Endothelial cell of umbilical vein (primary cell): ENCODE measurements at regions not wholly inside any gene's neighbourhood (a gene's known extent, or its start where the extent isn't known, plus 50 kb on each side); places are given as distances from the start of the nearest gene placed in this dataset.
A peak's percentile ranks its signal among the peaks of the same experiment; 100 is the strongest.

Source experiments
- BruUV-seq: library from RNA; stranded (reverse); fragments of 400-500 nt; replicated peaks from 2 replicates; lab custom pipeline; 2021; lab: Mats Ljungman, UMichigan
- CTCF ChIA-PET: fragments of 300-600, 350-600 bp; sonication (Branson Sonifier 250); formaldehyde crosslinking; loops from one replicate; lab custom pipeline; 2021; ENCODE audit warnings: antibody characterized with exemption, inconsistent platforms; lab: Charles Lee
- POLR2A ChIA-PET: fragments of 300-600, 350-600 bp; sonication (Branson Sonifier 250); formaldehyde crosslinking; loops from one replicate; lab custom pipeline; 2021; ENCODE audit warnings: antibody characterized with exemption, inconsistent platforms; lab: Charles Lee
- DNase-seq: peaks from one replicate; pipeline ENCODE4 v3.0.0-alpha.2; 2011; ENCODE audit warnings: low read depth, low spot score
- FAIRE-seq: peaks from 2 replicates; lab custom pipeline; 2011; peaks lifted over from hg19 to GRCh38; lab: Jason Lieb, UNC
- H2AFZ ChIP-seq: 2 replicates; pipeline ENCODE4 v1.6.0; 2012; ENCODE audit warnings: low read depth, low read length, control low read depth, inconsistent platforms
- H3K27ac ChIP-seq: 2 replicates; pipeline ENCODE4 v1.5.1; 2011; ENCODE audit warnings: low read depth, mild to moderate bottlenecking, control low read depth, low read length, moderate library complexity; ENCODE audit not compliant: insufficient read depth
- H3K27me3 ChIP-seq, 2 experiments: 2 replicates each; pipeline versions ENCODE4 v1.6.0 to v1.6.1; 2011; ENCODE audit warnings: low read length in 2 of 2, mixed read lengths in 1 of 2; ENCODE audit not compliant: control insufficient read depth in 2 of 2, insufficient read depth in 2 of 2
- H3K36me3 ChIP-seq, 2 experiments: 2 replicates in 1 of 2; 3 replicates in 1 of 2; pipeline ENCODE4 v1.5.1; 2011; ENCODE audit warnings: low read length in 2 of 2, mild to moderate bottlenecking in 1 of 2, moderate library complexity in 1 of 2; ENCODE audit not compliant: control insufficient read depth in 2 of 2, insufficient read depth in 2 of 2; ENCODE audit errors: extremely low read depth in 1 of 2
- H3K4me1 ChIP-seq: 3 replicates; pipeline ENCODE4 v1.5.1; 2011; ENCODE audit warnings: mild to moderate bottlenecking, low read length; ENCODE audit not compliant: control insufficient read depth, insufficient read depth; ENCODE audit errors: extremely low read depth
- H3K4me2 ChIP-seq: 2 replicates; pipeline ENCODE4 v1.6.1; 2011; ENCODE audit warnings: low read length, control low read depth, mixed read lengths; ENCODE audit not compliant: insufficient read depth
- H3K4me3 ChIP-seq, 3 experiments: fragments of 200-600 bp in 1 of 3; sonication (generic), shearing (Covaris generic) in 1 of 3; replicated peaks in 1 of 3; 2 replicates each; pipeline ENCODE4 v1.5.1; 2011 to 2016; ENCODE audit warnings: control low read depth in 3 of 3, low read length in 3 of 3, mild to moderate bottlenecking in 2 of 3, inconsistent platforms in 1 of 3, low read depth in 1 of 3, moderate library complexity in 1 of 3; ENCODE audit not compliant: insufficient read depth in 1 of 3
- H3K79me2 ChIP-seq: 2 replicates; pipeline ENCODE4 v1.6.0; 2012; ENCODE audit warnings: low read length, inconsistent platforms; ENCODE audit not compliant: control insufficient read depth, insufficient read depth
- H3K9ac ChIP-seq: replicated peaks from 2 replicates; pipeline ENCODE3; 2011; ENCODE audit warnings: low read length, control low read depth; ENCODE audit not compliant: insufficient read depth; ENCODE audit errors: extremely low read depth
- H3K9me1 ChIP-seq: replicated peaks from 3 replicates; pipeline ENCODE4 v1.6.0; 2011; ENCODE audit warnings: mild to moderate bottlenecking, low read length; ENCODE audit not compliant: control insufficient read depth, insufficient read depth; ENCODE audit errors: extremely low read depth
- H3K9me3 ChIP-seq: replicated peaks from 2 replicates; pipeline ENCODE4 v1.5.1; 2012; ENCODE audit warnings: low read length, inconsistent platforms; ENCODE audit not compliant: control insufficient read depth, insufficient read depth
- H4K20me1 ChIP-seq: replicated peaks from 2 replicates; pipeline ENCODE3; 2011; ENCODE audit warnings: mild to moderate bottlenecking, low read length; ENCODE audit not compliant: control insufficient read depth, insufficient read depth; ENCODE audit errors: extremely low read depth
- FOS ChIP-seq: IDR thresholded peaks from 2 replicates; pipeline ENCODE4 v1.6.1; 2011; ENCODE audit warnings: mild to moderate bottlenecking, low read length, moderate library complexity, borderline replicate concordance; ENCODE audit not compliant: insufficient read depth
- POLR2A ChIP-seq: IDR thresholded peaks from 2 replicates; pipeline ENCODE4 v1.6.1; 2012; ENCODE audit warnings: low read depth, mild to moderate bottlenecking, control low read depth, low read length
- POLR2AphosphoS5 ChIP-seq: IDR thresholded peaks from 2 replicates; pipeline ENCODE4 v1.6.1; 2012; ENCODE audit warnings: low read depth, mild to moderate bottlenecking, control low read depth, low read length, moderate library complexity; ENCODE audit not compliant: insufficient read depth
- dilution Hi-C: fragments of 300-500 bp; cut with MboI; formaldehyde crosslinking; loops from one replicate; pipeline ENCODE4 v1.15.0; 2019; ENCODE audit warnings: low sequenced_read_pairs; ENCODE audit not compliant: extremely low pct_ligation_motif_present
- intact Hi-C: fragments of 100-400 bp; cut with micrococcal nuclease; formaldehyde crosslinking; loops from one replicate; pipeline ENCODE4 v1.10.0; 2022
- TF ChIP-seq, protein P1 (sequence below), 2 donors: IDR thresholded peaks; 1 replicate in 1 of 2; 2 replicates in 1 of 2; pipeline ENCODE4 v1.5.1; 2011; ENCODE audit warnings: low read length in 2 of 2, mild to moderate bottlenecking in 2 of 2, moderate library complexity in 2 of 2, control low read depth in 1 of 2, inconsistent platforms in 1 of 2, low read depth in 1 of 2; ENCODE audit not compliant: insufficient read depth in 1 of 2; ENCODE audit errors: extremely low read depth in 1 of 2

GRCh38 chr7:47088329-47089067 is 493.4 kb downstream of the TNS3 start:
- Histone ChIP-seq H3K9me1 (no peaks in the 10 kb centered on the region), H3K4me3 (no peak overlapping the region), H3K4me2 (no peak overlapping the region), H3K27me3 (no peaks in the 10 kb centered on the region), H3K4me1 (no peaks in the 10 kb centered on the region), H3K79me2 (no peaks in the 10 kb centered on the region), H3K9me3 (no peaks in the 10 kb centered on the region), H4K20me1 (no peaks in the 10 kb centered on the region), H3K9ac (no peak overlapping the region), H3K36me3 (no peaks in the 10 kb centered on the region), H2AFZ (no peak overlapping the region), H3K27ac (no peak overlapping the region)
- ChIA-PET CTCF (interaction anchor here (0.6 to 8.2 kb wide), 14 partner anchors 9 to 1425 kb away, joined by 3 to 65 read pairs (median 3); partner anchors contain the start of gene IGFBP3), POLR2A (no interaction called here)
- dilution Hi-C loops: no loop called here
- intact Hi-C loops: loop anchor here (1.0 to 10.0 kb wide), 8 partner anchors 116 to 1166 kb away; no protein-coding TSS in a partner anchor
- FAIRE-seq (peak; percentile 71), DNase-seq (peak; percentile 65)
- no peak for TF ChIP-seq POLR2A
- TF ChIP-seq, protein P1, sequence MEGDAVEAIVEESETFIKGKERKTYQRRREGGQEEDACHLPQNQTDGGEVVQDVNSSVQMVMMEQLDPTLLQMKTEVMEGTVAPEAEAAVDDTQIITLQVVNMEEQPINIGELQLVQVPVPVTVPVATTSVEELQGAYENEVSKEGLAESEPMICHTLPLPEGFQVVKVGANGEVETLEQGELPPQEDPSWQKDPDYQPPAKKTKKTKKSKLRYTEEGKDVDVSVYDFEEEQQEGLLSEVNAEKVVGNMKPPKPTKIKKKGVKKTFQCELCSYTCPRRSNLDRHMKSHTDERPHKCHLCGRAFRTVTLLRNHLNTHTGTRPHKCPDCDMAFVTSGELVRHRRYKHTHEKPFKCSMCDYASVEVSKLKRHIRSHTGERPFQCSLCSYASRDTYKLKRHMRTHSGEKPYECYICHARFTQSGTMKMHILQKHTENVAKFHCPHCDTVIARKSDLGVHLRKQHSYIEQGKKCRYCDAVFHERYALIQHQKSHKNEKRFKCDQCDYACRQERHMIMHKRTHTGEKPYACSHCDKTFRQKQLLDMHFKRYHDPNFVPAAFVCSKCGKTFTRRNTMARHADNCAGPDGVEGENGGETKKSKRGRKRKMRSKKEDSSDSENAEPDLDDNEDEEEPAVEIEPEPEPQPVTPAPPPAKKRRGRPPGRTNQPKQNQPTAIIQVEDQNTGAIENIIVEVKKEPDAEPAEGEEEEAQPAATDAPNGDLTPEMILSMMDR (IDR thresholded peaks at IDR 0.05; ENCODE audit: extremely low read depth in 1 of 2, insufficient read depth in 1 of 2, low read depth in 1 of 2, low read length in 2 of 2): peak; percentile 74 to 75
- no TSS peak for BruUV-seq

- no peak overlapping the region for H3K27ac ChIP-seq
- intact Hi-C loops: loop anchor here (1.0 to 10.0 kb wide), 7 partner anchors 116 to 1166 kb away; no protein-coding TSS in a partner anchor
- H3K9ac ChIP-seq: no peak overlapping the region
- H3K9me3 ChIP-seq: no peaks in the 10 kb centered on the region
- BruUV-seq: no TSS peak
- H3K4me1 ChIP-seq: no peaks in the 10 kb centered on the region
- no peaks in the 10 kb centered on the region for H3K36me3 ChIP-seq
- no peaks in the 10 kb centered on the region for H3K9me1 ChIP-seq
- no peaks in the 10 kb centered on the region for H3K27me3 ChIP-seq
- no peak overlapping the region for H3K4me2 ChIP-seq
- no peak overlapping the region for H3K4me3 ChIP-seq
- dilution Hi-C loops: no loop called here
- H3K79me2 ChIP-seq: no peaks in the 10 kb centered on the region
- FAIRE-seq (peak; percentile 84), DNase-seq (peak; percentile 30)
- TF ChIP-seq POLR2AphosphoS5 (no peak), FOS (peak; percentile 52)
- no peaks in the 10 kb centered on the region for H4K20me1 ChIP-seq
- H2AFZ ChIP-seq: peak overlapping the region; percentile 2
- CTCF ChIA-PET: interaction anchor here (0.7 to 8.2 kb wide), 13 partner anchors 9 to 1425 kb away, joined by 3 to 65 read pairs (median 3); partner anchors contain the start of gene IGFBP3
- POLR2A ChIA-PET: interaction anchor here (1.0 kb wide), 1 partner anchor 127 kb away, joined by 3 read pairs; no protein-coding TSS in a partner anchor
Observed at GRCh38 chr7:47087866-47088265, 494.0 kb downstream of the TNS3 start.
